ENCODE measurements at regions not wholly inside any gene's neighbourhood (a gene's known extent, or its start where the extent isn't known, plus 50 kb on each side); places are given as distances from the start of the nearest gene placed in this dataset.

DNA sequence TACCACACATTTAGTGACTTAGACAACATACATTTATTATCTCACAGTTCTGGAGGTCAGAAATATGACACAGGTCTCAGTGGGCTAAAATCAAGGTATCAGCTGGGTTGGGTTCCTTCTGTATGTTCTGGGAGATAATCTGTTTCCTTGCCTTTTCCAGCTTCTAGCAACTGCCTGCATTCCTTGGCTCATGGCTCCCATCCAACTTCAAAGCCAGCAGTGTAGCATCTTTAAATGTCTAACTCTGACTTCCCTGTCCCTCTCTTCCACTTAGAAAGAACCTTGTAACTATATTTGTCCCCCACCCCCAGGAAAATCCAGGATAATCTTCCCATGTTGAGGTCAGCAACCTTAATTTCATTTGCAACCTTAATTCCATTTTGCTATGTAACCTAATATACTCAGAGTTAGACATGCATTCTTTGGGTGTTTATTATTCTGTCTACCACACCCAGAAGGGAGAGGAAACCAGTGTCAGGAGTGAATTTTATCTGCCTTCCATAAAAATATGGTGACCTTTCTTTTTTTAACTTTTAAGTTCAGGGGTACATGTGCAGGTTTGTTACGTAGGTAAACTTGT lies 57.3 kb upstream of the SMIM30 start:
- WGBS, result 96% methylated on average over 1 of the region's 1 CpG
- intact Hi-C loops (cut with DNase I), result no loop called here

DNA sequence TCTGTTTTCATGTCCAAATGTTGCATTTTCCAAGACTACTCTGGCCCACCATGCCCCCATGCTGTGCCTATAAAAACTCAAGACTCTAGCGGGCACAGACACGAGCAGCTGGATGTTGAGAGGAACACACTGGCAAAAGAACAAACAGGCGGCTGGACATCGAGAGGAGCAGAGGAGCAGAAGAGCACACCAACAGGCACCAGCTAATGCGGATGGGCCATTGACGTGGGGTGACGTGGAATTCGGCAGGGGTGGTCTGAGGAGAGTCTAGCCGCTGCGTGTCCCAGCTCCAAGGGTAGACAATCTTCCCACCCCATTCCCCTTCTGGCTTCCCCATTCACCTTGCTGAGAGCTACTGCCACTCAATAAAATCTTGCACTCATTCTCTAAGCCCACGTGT lies 54.4 kb upstream of the SMIM30 start:
- Histone ChIP-seq H3K27ac (no peak overlapping the region), H3K36me3 (no peaks in the 10 kb centered on the region), H3K9me3 (no peaks in the 10 kb centered on the region), H3K4me1 (replicated peaks) (no peaks in the 10 kb centered on the region), H3K4me3 (no peak overlapping the region), H3K27me3 (replicated peaks; ENCODE audit: insufficient read depth) (no peaks in the 10 kb centered on the region)
- intact Hi-C loops (cut with DNase I), result no loop called here
- DNase-seq (ENCODE audit: low spot score), result no peak
- WGBS, result 95% methylated on average over 11 of the region's 11 CpGs
- TF ChIP-seq, protein P1, sequence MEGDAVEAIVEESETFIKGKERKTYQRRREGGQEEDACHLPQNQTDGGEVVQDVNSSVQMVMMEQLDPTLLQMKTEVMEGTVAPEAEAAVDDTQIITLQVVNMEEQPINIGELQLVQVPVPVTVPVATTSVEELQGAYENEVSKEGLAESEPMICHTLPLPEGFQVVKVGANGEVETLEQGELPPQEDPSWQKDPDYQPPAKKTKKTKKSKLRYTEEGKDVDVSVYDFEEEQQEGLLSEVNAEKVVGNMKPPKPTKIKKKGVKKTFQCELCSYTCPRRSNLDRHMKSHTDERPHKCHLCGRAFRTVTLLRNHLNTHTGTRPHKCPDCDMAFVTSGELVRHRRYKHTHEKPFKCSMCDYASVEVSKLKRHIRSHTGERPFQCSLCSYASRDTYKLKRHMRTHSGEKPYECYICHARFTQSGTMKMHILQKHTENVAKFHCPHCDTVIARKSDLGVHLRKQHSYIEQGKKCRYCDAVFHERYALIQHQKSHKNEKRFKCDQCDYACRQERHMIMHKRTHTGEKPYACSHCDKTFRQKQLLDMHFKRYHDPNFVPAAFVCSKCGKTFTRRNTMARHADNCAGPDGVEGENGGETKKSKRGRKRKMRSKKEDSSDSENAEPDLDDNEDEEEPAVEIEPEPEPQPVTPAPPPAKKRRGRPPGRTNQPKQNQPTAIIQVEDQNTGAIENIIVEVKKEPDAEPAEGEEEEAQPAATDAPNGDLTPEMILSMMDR (IDR thresholded peaks at IDR 0.05), result no peak
- TF ChIP-seq POLR2A (IDR thresholded peaks at IDR 0.05) (no peak), POLR2AphosphoS5 (IDR thresholded peaks at IDR 0.05) (no peak)

More for the DNA sequence above, 57.3 kb upstream of the SMIM30 start:
- no peak overlapping the region for H3K4me3 ChIP-seq
- no peaks in the 10 kb centered on the region for H3K9me3 ChIP-seq
- no peaks in the 10 kb centered on the region for H3K27me3 ChIP-seq (replicated peaks; ENCODE audit: insufficient read depth)
- no peaks in the 10 kb centered on the region for H3K36me3 ChIP-seq
- no peak for DNase-seq (ENCODE audit: low spot score)
- TF ChIP-seq, protein P1 (IDR thresholded peaks at IDR 0.05), result no peak
- TF ChIP-seq POLR2AphosphoS5 (IDR thresholded peaks at IDR 0.05), result no peak
- TF ChIP-seq POLR2A (IDR thresholded peaks at IDR 0.05), result no peak
- H3K4me1 ChIP-seq (replicated peaks), result no peaks in the 10 kb centered on the region
- H3K27ac ChIP-seq, result no peak overlapping the region

DNA sequence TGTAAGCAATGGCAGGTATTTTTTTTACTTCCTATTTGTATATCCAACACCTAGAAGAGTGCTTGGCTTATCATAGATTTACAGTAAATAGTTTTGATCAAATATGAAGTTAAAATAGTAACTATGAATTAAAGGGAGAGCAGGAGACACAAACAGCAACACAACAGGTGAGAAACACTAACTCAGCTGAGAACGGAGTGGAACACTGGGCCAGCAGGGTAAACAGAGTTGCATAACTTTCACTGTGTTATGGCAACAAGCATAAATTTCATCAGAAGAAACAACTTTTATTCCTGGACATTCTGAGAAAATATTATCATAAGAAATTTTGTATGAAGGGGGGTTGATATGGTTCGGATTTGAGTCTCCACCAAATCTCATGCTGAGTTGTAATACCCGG lies 52.2 kb upstream of the SMIM30 start:
- intact Hi-C loops (cut with DNase I), result no loop called here

More for the DNA sequence above, 52.2 kb upstream of the SMIM30 start:
- no peaks in the 10 kb centered on the region for H3K27me3 ChIP-seq (replicated peaks; ENCODE audit: insufficient read depth)
- no peaks in the 10 kb centered on the region for H3K4me1 ChIP-seq (replicated peaks)
- TF ChIP-seq POLR2A (IDR thresholded peaks at IDR 0.05) (no peak), POLR2AphosphoS5 (IDR thresholded peaks at IDR 0.05) (no peak)
- TF ChIP-seq, protein P1 (IDR thresholded peaks at IDR 0.05), result no peak
- H3K36me3 ChIP-seq, result no peaks in the 10 kb centered on the region
- no peaks in the 10 kb centered on the region for H3K9me3 ChIP-seq
- WGBS, result 74% methylated on average over 3 of the region's 3 CpGs
- H3K4me3 ChIP-seq, result no peak overlapping the region
- no peak for DNase-seq (ENCODE audit: low spot score)
- no peak overlapping the region for H3K27ac ChIP-seq
